NCI-H2029 (cell line): ENCODE measurements at regions not wholly inside any gene's neighbourhood (a gene's known extent, or its start where the extent isn't known, plus 50 kb on each side); places are given as distances from the start of the nearest gene placed in this dataset.
"Not testable (repeated sequence)": the region's sequence is repeated elsewhere in the genome, so short reads cannot be mapped to it uniquely, and the experiment has no call there.

Source experiments
- DNase-seq: peaks from one replicate; lab custom pipeline; 2025; lab: John Stamatoyannopoulos, UW

GRCh38 chr5:10016559-10016958 lies 233.1 kb downstream of the ATPSCKMT start:
- DNase-seq = not testable (repeated sequence)

DNA sequence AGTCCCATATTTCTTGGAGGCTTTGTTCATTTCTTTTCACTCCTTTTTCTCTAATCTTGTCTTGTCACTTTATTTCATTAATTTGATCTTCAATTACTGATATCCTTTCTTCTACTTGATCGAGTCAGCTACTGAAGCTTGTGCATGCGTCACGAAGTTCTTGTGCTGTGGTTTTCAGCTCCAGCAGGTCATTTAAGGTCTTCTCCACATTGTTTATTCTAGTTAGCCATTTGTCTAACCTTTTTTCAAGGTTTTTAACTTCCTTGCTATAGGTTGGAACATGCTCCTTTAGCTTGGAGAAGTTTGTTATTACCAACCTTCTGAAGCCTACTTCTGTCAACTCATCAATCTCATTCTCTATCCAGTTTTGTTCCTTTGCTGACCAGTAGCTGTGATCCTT lies 234.0 kb downstream of the ATPSCKMT start:
- DNase-seq = not testable (repeated sequence)

- DNase-seq = no peak
Measured at GRCh38 chr5:10009802-10010201, 239.9 kb downstream of the ATPSCKMT start.

DNA sequence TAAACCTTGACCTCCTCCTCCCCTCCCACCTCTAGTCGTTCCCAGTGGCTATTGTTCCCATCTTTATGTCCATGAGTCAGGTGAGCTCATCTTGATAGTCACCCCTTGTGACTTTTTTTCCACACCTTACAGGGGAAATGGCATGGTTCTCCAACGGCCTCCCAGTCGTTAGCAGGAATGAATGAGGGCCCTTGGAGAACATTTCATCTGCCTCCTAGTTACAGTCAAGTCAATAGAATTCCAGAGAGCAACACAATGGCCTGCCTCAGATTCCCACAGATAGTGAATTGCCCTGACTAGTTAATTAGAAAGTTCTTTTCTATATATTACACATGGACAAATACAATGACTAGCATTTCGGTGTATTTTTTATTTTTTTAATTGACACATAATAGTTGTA lies 262.6 kb downstream of the ATPSCKMT start:
- DNase-seq = no peak

DNA sequence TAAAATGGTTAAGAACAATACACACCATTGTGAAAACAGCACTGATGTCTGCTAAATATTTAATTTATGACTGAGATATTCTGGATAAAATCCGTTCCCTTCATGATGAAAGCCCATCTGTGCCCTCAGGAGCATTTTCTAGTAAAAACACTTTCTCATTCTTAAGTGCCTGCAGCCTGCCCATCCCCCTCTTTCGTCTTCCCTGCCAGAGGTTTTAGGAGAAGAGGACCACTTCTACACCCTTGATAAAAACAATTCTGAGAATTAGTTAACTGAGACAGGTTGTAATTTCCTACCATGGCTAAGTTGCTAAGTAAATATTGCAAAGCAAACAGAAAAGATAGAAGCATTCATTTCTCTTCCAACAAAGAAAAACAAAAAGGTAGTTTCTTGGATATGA lies 272.6 kb downstream of the ATPSCKMT start:
- no peak for DNase-seq

GRCh38 chr5:9976621-9977020 lies 273.1 kb downstream of the ATPSCKMT start:
- DNase-seq = no peak

DNA sequence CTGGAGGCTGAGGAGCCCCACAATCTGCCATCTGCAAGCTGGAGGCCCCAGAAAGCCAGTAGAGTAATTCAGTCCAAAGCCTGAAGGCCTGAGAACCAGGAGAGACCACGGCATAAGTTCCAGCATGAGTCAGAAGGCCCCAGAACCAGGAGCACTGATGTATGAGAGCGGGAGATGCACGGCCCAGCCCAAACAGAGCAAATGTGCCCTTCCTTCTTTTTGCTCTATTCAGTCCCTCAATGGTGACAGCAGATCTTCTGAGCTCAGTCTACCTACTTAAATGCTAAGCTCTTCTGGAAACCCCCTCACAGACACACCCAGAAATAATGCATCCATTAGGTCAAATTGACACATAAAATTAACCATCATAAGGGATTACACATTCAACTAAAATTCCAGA lies 277.6 kb downstream of the ATPSCKMT start:
- no peak for DNase-seq

DNA sequence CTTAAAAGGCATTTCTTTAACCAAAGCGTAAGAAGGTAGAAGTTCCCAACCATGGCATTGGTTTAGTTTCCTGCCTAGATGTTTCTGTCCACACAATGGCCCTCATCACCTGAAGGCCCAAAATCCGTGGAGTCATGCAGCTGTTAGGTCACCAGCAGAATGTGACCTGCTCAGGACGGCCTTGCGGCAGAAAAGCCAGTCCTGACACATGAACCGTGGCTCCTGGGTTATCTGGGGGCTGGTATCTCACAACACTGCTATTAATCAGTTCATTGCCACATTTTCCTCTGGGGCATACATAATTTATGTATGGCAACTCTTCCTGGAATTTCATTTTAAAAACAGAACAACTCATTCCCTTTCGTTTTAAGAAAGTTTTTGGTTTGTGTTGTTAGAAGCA lies 278.4 kb downstream of the ATPSCKMT start:
- no peak for DNase-seq

- DNase-seq = no peak
Measured at GRCh38 chr5:9958914-9959313, 290.8 kb downstream of the ATPSCKMT start.

DNA sequence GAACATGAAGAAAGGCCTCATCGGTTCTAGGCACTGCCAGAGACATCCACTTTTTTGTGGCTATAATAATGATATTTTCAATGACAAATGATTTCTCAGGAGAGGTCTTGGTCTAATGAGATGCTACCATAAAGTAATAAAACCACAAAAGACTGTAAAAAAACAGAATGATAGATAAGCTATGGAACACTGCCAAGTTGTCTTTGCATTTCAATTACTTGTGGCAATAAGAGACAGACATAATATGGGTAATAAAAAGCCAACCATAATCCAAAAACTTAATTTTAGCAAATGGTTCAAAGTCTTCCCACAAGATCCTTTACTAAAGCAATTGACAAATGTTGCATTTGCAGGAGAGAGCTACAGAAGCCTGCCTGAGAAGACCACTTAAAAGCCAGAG lies 292.5 kb downstream of the ATPSCKMT start:
- DNase-seq = no peak

GRCh38 chr5:9956725-9957124 lies 293.0 kb downstream of the ATPSCKMT start:
- no peak for DNase-seq

- no peak for DNase-seq
Measured at GRCh38 chr5:9955586-9955985, 294.1 kb downstream of the ATPSCKMT start.

DNA sequence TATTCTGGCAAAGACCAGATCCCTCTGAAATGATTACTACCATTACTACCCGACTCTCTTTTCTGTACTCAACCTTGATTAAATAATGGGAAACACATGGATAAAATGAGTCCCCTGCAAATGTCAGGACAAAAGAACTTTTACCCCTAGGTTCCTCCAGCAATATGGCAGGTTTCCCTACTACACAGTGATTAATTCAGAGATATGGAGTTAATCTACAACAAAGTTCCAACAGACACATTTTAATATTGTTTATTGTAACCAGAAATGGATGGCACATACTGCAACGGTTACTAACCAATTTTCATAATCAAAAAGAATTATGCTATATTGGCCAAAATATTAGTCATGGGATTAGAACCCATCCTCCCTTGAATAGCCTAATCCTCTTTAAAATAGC lies 294.8 kb downstream of the ATPSCKMT start:
- DNase-seq = no peak

DNA sequence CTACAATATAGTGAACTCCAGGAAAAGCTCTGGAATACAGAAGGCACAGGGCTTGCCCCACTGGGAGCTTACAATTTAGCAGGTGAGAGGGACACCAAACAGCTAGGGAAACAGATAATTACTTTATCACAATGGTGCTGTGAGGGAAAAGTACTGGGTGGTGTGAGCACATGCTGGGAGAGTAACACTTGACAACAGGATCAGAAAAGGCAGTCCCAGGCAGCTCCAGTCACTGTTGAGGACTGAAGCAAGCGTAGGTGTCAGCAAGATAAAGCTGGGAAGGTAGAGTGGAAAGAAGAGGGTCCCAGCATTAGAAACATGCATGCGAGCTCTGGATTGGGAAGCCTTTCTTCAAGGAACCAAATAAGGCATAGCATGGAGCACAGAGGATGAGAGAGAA lies 296.0 kb downstream of the ATPSCKMT start:
- DNase-seq = no peak

- DNase-seq = no peak
Measured at GRCh38 chr5:9951865-9952516, 297.7 kb downstream of the ATPSCKMT start.

DNA sequence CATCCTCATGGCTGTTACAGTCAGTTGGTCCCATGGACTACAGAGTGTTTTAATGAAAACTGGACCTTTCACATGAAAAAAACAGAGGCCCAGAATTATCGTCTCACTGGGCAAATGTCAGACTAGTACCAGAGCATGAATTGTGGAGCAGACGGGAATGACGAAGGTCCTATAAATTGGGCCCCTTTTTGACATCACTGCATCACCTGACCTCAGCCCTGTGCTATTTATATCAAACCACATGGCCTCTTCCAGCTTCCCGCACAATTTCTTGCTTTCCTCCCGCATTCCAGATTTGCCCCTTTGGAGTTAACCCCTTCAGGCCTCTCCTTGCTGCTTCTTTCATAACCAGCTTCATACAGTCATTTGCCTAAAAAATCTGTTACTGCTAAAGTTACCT lies 301.7 kb downstream of the ATPSCKMT start:
- DNase-seq = no peak

DNA sequence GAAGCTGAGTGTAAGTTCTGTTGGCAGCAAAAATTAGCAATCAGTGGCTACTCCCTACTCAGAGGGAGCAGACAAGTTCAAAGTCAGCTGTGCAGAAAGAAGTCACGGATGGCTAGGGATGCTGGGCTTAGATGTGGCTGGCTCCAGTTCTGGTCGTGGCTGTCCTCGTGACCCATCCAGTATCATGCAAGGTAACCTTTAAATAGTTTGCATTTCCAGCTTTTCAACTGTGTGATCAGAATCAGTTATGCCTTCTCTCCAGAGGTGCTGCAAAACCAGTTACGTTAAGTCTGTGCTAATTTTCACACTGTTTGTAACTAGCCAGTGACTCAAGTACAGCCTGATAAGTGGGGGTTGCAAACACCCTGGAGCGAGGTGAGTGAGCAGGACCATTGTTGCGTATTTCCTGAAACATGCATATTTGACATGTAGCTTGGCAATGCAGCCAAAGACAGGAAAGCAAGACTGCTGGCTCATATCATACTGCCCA lies 302.4 kb downstream of the ATPSCKMT start:
- DNase-seq = no peak

DNA sequence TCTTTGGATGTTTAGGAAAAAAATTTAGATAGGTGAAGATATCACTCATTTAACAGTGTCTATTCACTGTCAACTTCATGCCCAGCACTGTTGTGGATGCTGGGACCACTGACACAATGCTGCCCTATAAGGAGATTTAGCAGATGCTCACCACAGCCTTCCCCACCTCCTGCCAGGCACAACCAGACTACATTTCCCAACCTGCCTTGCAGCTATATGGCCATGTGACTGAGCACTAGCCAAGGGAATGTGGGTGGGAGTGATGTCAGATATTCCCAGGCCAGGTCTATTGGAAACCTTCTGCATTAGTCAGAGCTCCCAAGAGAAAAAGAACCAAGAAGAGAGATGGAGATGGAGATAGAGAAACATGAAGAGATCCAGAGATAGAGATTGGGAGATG lies 302.6 kb upstream of the TAS2R1 start:
- no peak for DNase-seq

- DNase-seq = no peak
Measured at GRCh38 chr5:9930156-9930555, 300.0 kb upstream of the TAS2R1 start.

- DNase-seq = no peak
Measured at GRCh38 chr5:9928326-9928725, 298.2 kb upstream of the TAS2R1 start.

GRCh38 chr5:9927521-9927997 lies 297.4 kb upstream of the TAS2R1 start:
- no peak for DNase-seq

GRCh38 chr5:9927106-9927505 lies 297.0 kb upstream of the TAS2R1 start:
- no peak for DNase-seq

DNA sequence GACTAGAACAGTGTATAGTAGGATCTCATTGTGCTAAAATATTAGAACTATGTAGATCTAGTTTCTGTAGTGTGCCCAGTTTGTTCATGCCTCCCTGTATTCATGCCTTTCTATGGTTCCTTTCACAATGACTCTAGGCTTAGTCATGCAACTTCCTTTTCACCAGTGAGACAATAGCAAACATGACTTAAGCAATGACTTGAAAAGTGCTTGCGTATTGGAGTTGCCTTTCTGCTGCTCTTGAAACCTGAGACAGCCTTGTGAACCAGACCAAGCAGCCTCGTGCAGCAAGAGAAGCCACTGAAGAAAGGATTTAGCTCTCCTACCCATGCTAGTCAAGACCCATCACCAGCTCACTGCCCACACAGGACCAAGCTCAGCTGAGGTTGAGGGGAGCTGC lies 294.5 kb upstream of the TAS2R1 start:
- no peak for DNase-seq

DNA sequence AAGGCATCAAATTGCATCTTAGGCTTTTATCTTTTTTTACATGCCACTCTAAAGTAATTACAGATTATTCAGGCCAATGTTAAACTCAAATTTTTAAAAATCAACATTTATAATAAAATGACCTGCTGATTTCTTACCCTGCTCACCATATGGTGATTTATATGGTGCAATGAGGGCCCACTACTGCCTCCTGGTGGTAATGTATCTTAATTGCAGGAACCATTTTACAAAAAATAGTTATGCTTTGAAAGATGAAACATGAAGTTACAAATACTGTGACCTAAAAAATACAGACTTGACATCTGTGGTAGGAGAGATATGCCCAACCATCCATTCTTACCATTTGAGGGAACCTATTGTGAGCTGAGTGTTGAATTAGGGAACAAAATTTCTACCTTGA lies 292.6 kb upstream of the TAS2R1 start:
- no peak for DNase-seq
